ENCODE measurements at regions not wholly inside any gene's neighbourhood (a gene's known extent, or its start where the extent isn't known, plus 50 kb on each side); places are given as distances from the start of the nearest gene placed in this dataset.

- no peak for TF ChIP-seq CTCF (IDR thresholded peaks at IDR 0.05; ENCODE audit: low read length)
- no peak for TF ChIP-seq EZH2 (IDR thresholded peaks at IDR 0.05; ENCODE audit: borderline replicate concordance, low read length)
These were observed 1006.2 kb upstream of the CITED2 start for GRCh38 chr6:140380427-140381218.
